ENCODE measurements at regions not wholly inside any gene's neighbourhood (a gene's known extent, or its start where the extent isn't known, plus 50 kb on each side); places are given as distances from the start of the nearest gene placed in this dataset.
A peak's percentile ranks its signal among the peaks of the same experiment; 100 is the strongest.
"Not testable (repeated sequence)": the region's sequence is repeated elsewhere in the genome, so short reads cannot be mapped to it uniquely, and the experiment has no call there.

DNA sequence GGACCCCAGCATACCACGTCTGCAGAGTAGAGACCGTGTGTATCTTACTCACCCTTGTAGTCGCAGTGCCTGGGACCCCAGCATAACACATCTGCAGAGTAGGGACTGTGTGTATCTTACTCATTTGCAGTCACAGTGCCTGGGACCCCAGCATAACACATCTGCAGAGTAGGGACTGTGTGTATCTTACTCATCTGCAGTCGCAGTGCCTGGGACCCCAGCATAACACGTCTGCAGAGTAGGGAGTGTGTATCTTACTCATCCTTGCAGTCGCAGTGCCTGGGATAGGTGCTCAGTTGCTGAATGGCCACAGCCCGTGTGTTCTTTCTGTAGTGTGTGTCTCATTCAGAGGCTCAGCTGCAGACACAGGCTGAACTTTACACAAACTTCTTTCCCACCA, 71.4 kb upstream of the FRG1 start:
- no peak for DNase-seq
- Histone ChIP-seq H3K36me3 (ENCODE audit: control insufficient read depth, insufficient read depth, low read length) (no peaks in the 10 kb centered on the region), H3K4me1 (ENCODE audit: control insufficient read depth, insufficient read depth, low read length) (no peaks in the 10 kb centered on the region), H3K27me3 (ENCODE audit: control insufficient read depth, insufficient read depth, low read length) (no peaks in the 10 kb centered on the region), H3K4me3 (ENCODE audit: low read length) (no peak overlapping the region), H3K9me3 (ENCODE audit: control insufficient read depth, low read depth, low read length) (no peaks in the 10 kb centered on the region), H3K27ac (ENCODE audit: low read length) (no peak overlapping the region)
- WGBS (ENCODE audit: insufficient coverage, low lambda C conversion rate): no CpG with 5 or more reads among the region's 7 CpGs

DNA sequence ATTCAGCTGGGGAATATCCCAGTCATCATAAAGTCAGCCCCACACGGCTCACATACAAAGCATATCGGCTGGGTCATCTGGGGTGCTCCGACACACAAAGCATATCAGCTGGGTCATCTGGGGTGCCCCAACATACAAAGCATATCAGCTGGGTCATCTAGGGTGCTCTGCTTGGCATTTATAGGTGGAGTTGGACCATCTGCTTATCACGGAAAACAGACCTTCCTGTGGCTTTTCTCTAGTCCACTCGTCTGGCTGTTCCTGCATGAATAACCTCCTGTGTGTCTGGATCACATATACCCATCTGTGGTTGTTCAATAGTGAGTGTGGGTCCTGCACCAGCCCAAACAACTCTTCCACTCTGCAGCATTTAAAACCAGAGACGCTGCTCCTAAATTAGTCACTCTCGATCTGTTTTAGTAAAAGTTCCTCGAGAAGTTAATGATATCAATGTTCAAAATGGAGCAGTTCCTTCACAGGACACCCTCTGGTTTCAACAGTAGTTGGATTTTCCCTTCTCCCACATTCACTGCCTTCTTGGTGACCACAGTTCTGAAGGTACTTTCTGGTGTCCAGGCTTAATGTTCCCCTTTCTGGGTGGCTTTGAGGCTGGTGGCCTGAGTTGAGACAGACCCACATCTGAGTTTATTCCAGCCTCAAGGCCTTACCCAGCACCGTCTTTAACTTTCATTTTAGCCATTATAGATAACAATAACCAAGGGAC, 70.0 kb upstream of the FRG1 start:
- no peaks in the 10 kb centered on the region for H3K4me1 ChIP-seq (ENCODE audit: control insufficient read depth, insufficient read depth, low read length)
- H3K27me3 ChIP-seq (ENCODE audit: control insufficient read depth, insufficient read depth, low read length): no peaks in the 10 kb centered on the region
- H3K9me3 ChIP-seq (ENCODE audit: control insufficient read depth, low read depth, low read length): no peaks in the 10 kb centered on the region
- no peak overlapping the region for H3K27ac ChIP-seq (ENCODE audit: low read length)
- no peak overlapping the region for H3K4me3 ChIP-seq (ENCODE audit: low read length)
- DNase-seq: no peak
- no peaks in the 10 kb centered on the region for H3K36me3 ChIP-seq (ENCODE audit: control insufficient read depth, insufficient read depth, low read length)
- WGBS (ENCODE audit: insufficient coverage, low lambda C conversion rate): 100% methylated on average over 2 of the region's 9 CpGs

- H3K36me3 ChIP-seq (ENCODE audit: control insufficient read depth, insufficient read depth, low read length): no peaks in the 10 kb centered on the region
- no peak overlapping the region for H3K4me3 ChIP-seq (ENCODE audit: low read length)
- H3K27me3 ChIP-seq (ENCODE audit: control insufficient read depth, insufficient read depth, low read length): no peaks in the 10 kb centered on the region
- WGBS (ENCODE audit: insufficient coverage, low lambda C conversion rate): no CpG with 5 or more reads among the region's 2 CpGs
- no peak overlapping the region for H3K27ac ChIP-seq (ENCODE audit: low read length)
- H3K9me3 ChIP-seq (ENCODE audit: control insufficient read depth, low read depth, low read length): no peaks in the 10 kb centered on the region
- DNase-seq: no peak
- no peaks in the 10 kb centered on the region for H3K4me1 ChIP-seq (ENCODE audit: control insufficient read depth, insufficient read depth, low read length)
Observed at GRCh38 chr4:189874591-189874990, 66.1 kb upstream of the FRG1 start.

DNA sequence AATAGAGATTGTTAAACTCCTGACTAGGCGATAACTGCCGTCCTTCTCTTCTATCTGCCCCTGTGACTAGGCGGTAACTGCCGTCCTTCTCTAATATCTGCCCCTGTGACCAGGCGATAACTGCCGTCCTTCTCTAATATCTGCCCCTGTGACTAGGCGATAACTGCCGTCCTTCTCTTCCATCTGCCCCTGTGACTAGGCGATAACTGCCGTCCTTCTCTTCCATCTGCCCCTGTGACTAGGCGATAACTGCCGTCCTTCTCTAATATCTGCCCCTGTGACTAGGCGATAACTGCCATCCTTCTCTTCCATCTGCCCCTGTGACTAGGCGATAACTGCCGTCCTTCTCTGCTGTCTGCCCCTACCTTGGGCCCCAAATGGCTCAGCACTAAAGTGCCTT, 59.5 kb upstream of the FRG1 start:
- not testable (repeated sequence) for H3K27me3 ChIP-seq (ENCODE audit: control insufficient read depth, insufficient read depth, low read length); H3K4me3 ChIP-seq (ENCODE audit: low read length); H3K9me3 ChIP-seq (ENCODE audit: control insufficient read depth, low read depth, low read length); H3K4me1 ChIP-seq (ENCODE audit: control insufficient read depth, insufficient read depth, low read length); H3K36me3 ChIP-seq (ENCODE audit: control insufficient read depth, insufficient read depth, low read length); H3K27ac ChIP-seq (ENCODE audit: low read length)
- peak; percentile 2 to 3 for DNase-seq
- 96% methylated on average over 11 of the region's 15 CpGs for WGBS (ENCODE audit: insufficient coverage, low lambda C conversion rate)

DNA sequence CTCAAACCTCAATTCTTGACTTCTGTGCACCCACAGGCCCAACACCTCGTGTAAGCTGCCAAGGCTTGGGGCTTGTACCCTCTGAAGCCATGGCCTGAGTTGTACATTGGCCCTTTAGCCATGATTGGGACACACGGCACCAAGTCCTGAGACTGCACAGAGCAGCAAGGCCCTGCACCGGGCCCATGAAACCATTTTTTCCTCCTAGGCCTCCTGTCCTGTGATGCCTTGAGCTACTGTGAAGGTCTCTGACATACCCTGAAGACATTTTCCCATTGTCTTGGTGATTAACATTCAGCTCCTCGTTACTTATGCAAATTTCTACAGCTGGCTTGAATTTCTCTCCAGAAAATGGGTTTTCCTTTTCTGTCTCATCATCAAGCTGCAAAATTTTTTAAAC, 52.3 kb upstream of the FRG1 start:
- H3K4me3 ChIP-seq (ENCODE audit: low read length); H3K27me3 ChIP-seq (ENCODE audit: control insufficient read depth, insufficient read depth, low read length): not testable (repeated sequence)

More for the DNA sequence above, 52.3 kb upstream of the FRG1 start:
- not testable (repeated sequence) for H3K36me3 ChIP-seq (ENCODE audit: control insufficient read depth, insufficient read depth, low read length); DNase-seq; H3K27ac ChIP-seq (ENCODE audit: low read length); H3K4me1 ChIP-seq (ENCODE audit: control insufficient read depth, insufficient read depth, low read length); H3K9me3 ChIP-seq (ENCODE audit: control insufficient read depth, low read depth, low read length)
- WGBS (ENCODE audit: insufficient coverage, low lambda C conversion rate): 57% methylated on average over 1 of the region's 4 CpGs
